GM12878 (cell line): ENCODE measurements at regions not wholly inside any gene's neighbourhood (a gene's known extent, or its start where the extent isn't known, plus 50 kb on each side); places are given as distances from the start of the nearest gene placed in this dataset.

ENCODE experiments used
- ATAC-seq: fragments of 200-7000 bp; cut with Tn5 transposase; 3 replicates; pipeline ENCODE4 v1.9.1; 2020; ENCODE audit warnings: mild to moderate bottlenecking, moderate library complexity
- BruUV-seq: library from RNA; stranded (reverse); fragments of 400-500 nt; replicated peaks from 2 replicates; lab custom pipeline; 2021; lab: Mats Ljungman, UMichigan
- CTCF ChIA-PET: fragments of 300-600 bp; sonication (Branson Sonifier 250); formaldehyde crosslinking; extraction: SDS; loops from one replicate; lab custom pipeline; 2021; ENCODE audit warnings: inconsistent platforms; lab: Yijun Ruan, JAX
- POLR2A ChIA-PET: fragments of 350-600 bp; formaldehyde crosslinking; extraction: SDS; loops from one replicate; lab custom pipeline; 2021; ENCODE audit warnings: inconsistent platforms; lab: Charles Lee
- RAD21 ChIA-PET: fragments of 300-600 bp; sonication (Branson Sonifier 250); formaldehyde crosslinking; loops from one replicate; lab custom pipeline; 2023; ENCODE audit warnings: antibody characterized with exemption; ENCODE audit not compliant: unreplicated experiment; lab: Charles Lee
- SMC1A ChIA-PET: fragments of 300-600 bp; sonication (Branson Sonifier 250); formaldehyde crosslinking; loops from one replicate; lab custom pipeline; 2023; ENCODE audit not compliant: unreplicated experiment, uncharacterized antibody; lab: Charles Lee
- DNase-seq: peaks from one replicate; pipeline ENCODE4 v3.0.0-alpha.2; 2011; ENCODE audit warnings: low read depth, low spot score
- FAIRE-seq: peaks from 3 replicates; lab custom pipeline; 2011; peaks lifted over from hg19 to GRCh38; lab: Jason Lieb, UNC
- H2AFZ ChIP-seq: 2 replicates; pipeline ENCODE4 v1.6.0; 2011; ENCODE audit warnings: low read depth, low read length, control low read depth; ENCODE audit not compliant: control insufficient read depth
- H3K27ac ChIP-seq: 2 replicates; pipeline ENCODE4 v1.5.1; 2011; ENCODE audit warnings: control low read depth; ENCODE audit not compliant: control insufficient read depth, insufficient read depth
- H3K27me3 ChIP-seq, 2 experiments: replicated peaks in 1 of 2; 2 replicates each; pipeline versions ENCODE4 v1.6.0 to v1.6.1; 2011; ENCODE audit warnings: low read length in 1 of 2; ENCODE audit not compliant: control insufficient read depth in 2 of 2, insufficient read depth in 2 of 2
- H3K36me3 ChIP-seq, 2 experiments: 2 replicates each; pipeline ENCODE4 v1.5.1; 2011; ENCODE audit warnings: low read length in 1 of 2; ENCODE audit not compliant: control insufficient read depth in 2 of 2, insufficient read depth in 2 of 2
- H3K4me1 ChIP-seq: 2 replicates; pipeline ENCODE4 v1.6.1; 2011; ENCODE audit warnings: mild to moderate bottlenecking, low read length, moderate library complexity, mixed read lengths; ENCODE audit not compliant: control insufficient read depth, insufficient read depth
- H3K4me2 ChIP-seq: 2 replicates; pipeline ENCODE4 v1.6.0; 2011; ENCODE audit warnings: control low read depth; ENCODE audit not compliant: control insufficient read depth, insufficient read depth
- H3K4me3 ChIP-seq: fragments of 200-600 bp; sonication (generic); 2 replicates; pipeline ENCODE4 v1.5.1; 2016
- H3K79me2 ChIP-seq: 2 replicates; pipeline ENCODE4 v1.6.0; 2011; ENCODE audit warnings: low read length; ENCODE audit not compliant: control insufficient read depth, insufficient read depth
- H3K9ac ChIP-seq: 2 replicates; pipeline ENCODE4 v1.8.0; 2011; ENCODE audit warnings: low read length, control low read depth, mixed read lengths; ENCODE audit not compliant: control insufficient read depth, insufficient read depth
- H3K9me3 ChIP-seq: replicated peaks from 3 replicates; pipeline ENCODE4 v1.5.1; 2011; ENCODE audit warnings: mild to moderate bottlenecking, low read length; ENCODE audit not compliant: control insufficient read depth, insufficient read depth
- H4K20me1 ChIP-seq: 2 replicates; pipeline ENCODE4 v1.6.0; 2011; ENCODE audit not compliant: control insufficient read depth, insufficient read depth
- CREB1 ChIP-seq: IDR thresholded peaks from 2 replicates; pipeline ENCODE4 v1.6.1; 2012; ENCODE audit warnings: low read depth, mild to moderate bottlenecking, inconsistent platforms
- EP300 ChIP-seq, 2 experiments: fragments of 150-350 bp in 1 of 2; IDR thresholded peaks; 2 replicates each; pipeline ENCODE4 v1.6.1; 2011 to 2012; ENCODE audit warnings: low read depth in 2 of 2, low read length in 2 of 2, borderline replicate concordance in 1 of 2, improper control_type of control experiment in 1 of 2, inconsistent platforms in 1 of 2; ENCODE audit not compliant: control insufficient read depth in 1 of 2
- HDAC6 ChIP-seq: fragments of 200-600 bp; sonication (generic); IDR thresholded peaks from one replicate; pipeline ENCODE4 v1.8.0; 2017; ENCODE audit warnings: antibody characterized with exemption; ENCODE audit not compliant: unreplicated experiment
- IKZF2 ChIP-seq, 2 experiments: fragments of 450-650 bp; IDR thresholded peaks; 2 replicates each; pipeline ENCODE4 v1.6.1; 2017; ENCODE audit warnings: mild to moderate bottlenecking in 2 of 2, moderate library complexity in 2 of 2
- NFYB ChIP-seq: IDR thresholded peaks from 2 replicates; pipeline ENCODE4 v1.6.1; 2011; ENCODE audit warnings: low read depth, mild to moderate bottlenecking, low read length, improper control_type of control experiment, moderate library complexity; ENCODE audit not compliant: insufficient read depth
- NR2C1 ChIP-seq: fragments of 450-650 bp; IDR thresholded peaks from 2 replicates; pipeline ENCODE4 v1.6.1; 2017; ENCODE audit warnings: antibody characterized with exemption, mild to moderate bottlenecking, moderate library complexity
- SUPT20H ChIP-seq: IDR thresholded peaks from 2 replicates; pipeline ENCODE4 v1.6.1; 2011; ENCODE audit warnings: low read depth, mild to moderate bottlenecking, low read length, moderate library complexity, borderline replicate concordance; ENCODE audit not compliant: control insufficient read depth
- ZBTB11 ChIP-seq: fragments of 450-650 bp; formaldehyde crosslinking; IDR thresholded peaks from 2 replicates; pipeline ENCODE4 v1.5.0; 2022; ENCODE audit warnings: mild to moderate bottlenecking, missing genetic modification characterization
- ZZZ3 ChIP-seq: IDR thresholded peaks from 2 replicates; pipeline ENCODE4 v1.6.1; 2011; ENCODE audit warnings: low read depth; ENCODE audit not compliant: control insufficient read depth, insufficient read length
- WGBS: methylation state at CpG from one replicate; pipeline ENCODE4 v1.1.6; 2016; ENCODE audit warnings: low lambda C conversion rate; ENCODE audit not compliant: insufficient replicate concordance, insufficient coverage; ENCODE audit errors: missing lambda C conversion rate; 5-methylcytosine and 5-hydroxymethylcytosine counted together
- in situ Hi-C: fragments of 300-500 bp; cut with MboI; formaldehyde crosslinking; loops from 9 replicates; pipeline ENCODE4 v1.14.3; 2018; ENCODE audit warnings: mixed read lengths
- intact Hi-C: fragments of 100-400 bp; cut with micrococcal nuclease; formaldehyde crosslinking; loops from one replicate; pipeline ENCODE4 v1.14.2; 2022; ENCODE audit not compliant: unreplicated experiment
- TF ChIP-seq, protein P1 (sequence below): fragments of 450-650 bp; IDR thresholded peaks from 2 replicates; pipeline ENCODE4 v1.6.1; 2017; ENCODE audit warnings: mild to moderate bottlenecking, moderate library complexity
- TF ChIP-seq, protein P2 (sequence below), 3 experiments: IDR thresholded peaks in 2 of 3; conservative IDR thresholded peaks in 1 of 3; 2 replicates each; pipeline ENCODE4 v1.5.1; 2011; ENCODE audit warnings: low read depth in 3 of 3, low read length in 3 of 3, mild to moderate bottlenecking in 3 of 3, control low read depth in 2 of 3, moderate library complexity in 2 of 3, inconsistent platforms in 1 of 3, mixed read lengths in 1 of 3; ENCODE audit not compliant: control insufficient read depth in 2 of 3, insufficient read depth in 1 of 3; ENCODE audit errors: extremely low read depth in 1 of 3
- TF ChIP-seq, protein P3 (sequence below): fragments of 450-650 bp; IDR thresholded peaks from 2 replicates; pipeline ENCODE4 v1.6.1; 2014; ENCODE audit warnings: mild to moderate bottlenecking

- Histone ChIP-seq H3K79me2 (no peaks in the 10 kb centered on the region), H3K9ac (no peak overlapping the region), H3K36me3 (no peaks in the 10 kb centered on the region), H3K4me3 (no peak overlapping the region), H3K27me3 (peaks cover 1 to 4% of the 10 kb centered on the region in 2 experiments; a peak in 3 of 4 replicates), H2AFZ (no peak overlapping the region), H3K4me1 (no peaks in the 10 kb centered on the region), H4K20me1 (no peaks in the 10 kb centered on the region), H3K4me2 (no peak overlapping the region), H3K27ac (no peak overlapping the region), H3K9me3 (no peaks in the 10 kb centered on the region)
- SMC1A ChIA-PET, result no interaction called here
- intact Hi-C loops (no loop called here), in situ Hi-C loops (no loop called here)
- no peak for DNase-seq
- TF ChIP-seq SUPT20H (no peak), NR2C1 (no peak), IKZF2 (IDR thresholded peaks at IDR 0.05) (no peak), HDAC6 (no peak), EP300 (IDR thresholded peaks at IDR 0.05; ENCODE audit: borderline replicate concordance in 1 of 2, control insufficient read depth in 1 of 2, low read depth in 2 of 2, low read length in 2 of 2) (no peak), ZZZ3 (no peak), ZBTB11 (CRISPR knock-in tag) (no peak), CREB1 (no peak), NFYB (no peak)
- TF ChIP-seq, protein P1, sequence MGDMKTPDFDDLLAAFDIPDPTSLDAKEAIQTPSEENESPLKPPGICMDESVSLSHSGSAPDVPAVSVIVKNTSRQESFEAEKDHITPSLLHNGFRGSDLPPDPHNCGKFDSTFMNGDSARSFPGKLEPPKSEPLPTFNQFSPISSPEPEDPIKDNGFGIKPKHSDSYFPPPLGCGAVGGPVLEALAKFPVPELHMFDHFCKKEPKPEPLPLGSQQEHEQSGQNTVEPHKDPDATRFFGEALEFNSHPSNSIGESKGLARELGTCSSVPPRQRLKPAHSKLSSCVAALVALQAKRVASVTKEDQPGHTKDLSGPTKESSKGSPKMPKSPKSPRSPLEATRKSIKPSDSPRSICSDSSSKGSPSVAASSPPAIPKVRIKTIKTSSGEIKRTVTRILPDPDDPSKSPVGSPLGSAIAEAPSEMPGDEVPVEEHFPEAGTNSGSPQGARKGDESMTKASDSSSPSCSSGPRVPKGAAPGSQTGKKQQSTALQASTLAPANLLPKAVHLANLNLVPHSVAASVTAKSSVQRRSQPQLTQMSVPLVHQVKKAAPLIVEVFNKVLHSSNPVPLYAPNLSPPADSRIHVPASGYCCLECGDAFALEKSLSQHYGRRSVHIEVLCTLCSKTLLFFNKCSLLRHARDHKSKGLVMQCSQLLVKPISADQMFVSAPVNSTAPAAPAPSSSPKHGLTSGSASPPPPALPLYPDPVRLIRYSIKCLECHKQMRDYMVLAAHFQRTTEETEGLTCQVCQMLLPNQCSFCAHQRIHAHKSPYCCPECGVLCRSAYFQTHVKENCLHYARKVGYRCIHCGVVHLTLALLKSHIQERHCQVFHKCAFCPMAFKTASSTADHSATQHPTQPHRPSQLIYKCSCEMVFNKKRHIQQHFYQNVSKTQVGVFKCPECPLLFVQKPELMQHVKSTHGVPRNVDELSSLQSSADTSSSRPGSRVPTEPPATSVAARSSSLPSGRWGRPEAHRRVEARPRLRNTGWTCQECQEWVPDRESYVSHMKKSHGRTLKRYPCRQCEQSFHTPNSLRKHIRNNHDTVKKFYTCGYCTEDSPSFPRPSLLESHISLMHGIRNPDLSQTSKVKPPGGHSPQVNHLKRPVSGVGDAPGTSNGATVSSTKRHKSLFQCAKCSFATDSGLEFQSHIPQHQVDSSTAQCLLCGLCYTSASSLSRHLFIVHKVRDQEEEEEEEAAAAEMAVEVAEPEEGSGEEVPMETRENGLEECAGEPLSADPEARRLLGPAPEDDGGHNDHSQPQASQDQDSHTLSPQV, result no peak
- TF ChIP-seq, protein P2, sequence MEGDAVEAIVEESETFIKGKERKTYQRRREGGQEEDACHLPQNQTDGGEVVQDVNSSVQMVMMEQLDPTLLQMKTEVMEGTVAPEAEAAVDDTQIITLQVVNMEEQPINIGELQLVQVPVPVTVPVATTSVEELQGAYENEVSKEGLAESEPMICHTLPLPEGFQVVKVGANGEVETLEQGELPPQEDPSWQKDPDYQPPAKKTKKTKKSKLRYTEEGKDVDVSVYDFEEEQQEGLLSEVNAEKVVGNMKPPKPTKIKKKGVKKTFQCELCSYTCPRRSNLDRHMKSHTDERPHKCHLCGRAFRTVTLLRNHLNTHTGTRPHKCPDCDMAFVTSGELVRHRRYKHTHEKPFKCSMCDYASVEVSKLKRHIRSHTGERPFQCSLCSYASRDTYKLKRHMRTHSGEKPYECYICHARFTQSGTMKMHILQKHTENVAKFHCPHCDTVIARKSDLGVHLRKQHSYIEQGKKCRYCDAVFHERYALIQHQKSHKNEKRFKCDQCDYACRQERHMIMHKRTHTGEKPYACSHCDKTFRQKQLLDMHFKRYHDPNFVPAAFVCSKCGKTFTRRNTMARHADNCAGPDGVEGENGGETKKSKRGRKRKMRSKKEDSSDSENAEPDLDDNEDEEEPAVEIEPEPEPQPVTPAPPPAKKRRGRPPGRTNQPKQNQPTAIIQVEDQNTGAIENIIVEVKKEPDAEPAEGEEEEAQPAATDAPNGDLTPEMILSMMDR (IDR thresholded peaks at IDR 0.05 in 2 of 3, conservative IDR thresholded peaks at IDR 0.05 in 1 of 3; ENCODE audit: control insufficient read depth in 2 of 3, extremely low read depth in 1 of 3, insufficient read depth in 1 of 3, low read depth in 3 of 3, low read length in 3 of 3), result no peak
- TF ChIP-seq, protein P3, sequence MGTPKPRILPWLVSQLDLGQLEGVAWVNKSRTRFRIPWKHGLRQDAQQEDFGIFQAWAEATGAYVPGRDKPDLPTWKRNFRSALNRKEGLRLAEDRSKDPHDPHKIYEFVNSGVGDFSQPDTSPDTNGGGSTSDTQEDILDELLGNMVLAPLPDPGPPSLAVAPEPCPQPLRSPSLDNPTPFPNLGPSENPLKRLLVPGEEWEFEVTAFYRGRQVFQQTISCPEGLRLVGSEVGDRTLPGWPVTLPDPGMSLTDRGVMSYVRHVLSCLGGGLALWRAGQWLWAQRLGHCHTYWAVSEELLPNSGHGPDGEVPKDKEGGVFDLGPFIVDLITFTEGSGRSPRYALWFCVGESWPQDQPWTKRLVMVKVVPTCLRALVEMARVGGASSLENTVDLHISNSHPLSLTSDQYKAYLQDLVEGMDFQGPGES, result no peak
- FAIRE-seq, result no peak
- no peak for ATAC-seq
- POLR2A ChIA-PET, result no interaction called here
- RAD21 ChIA-PET, result no interaction called here
- 8% methylated on average over 1 of the region's 1 CpG for WGBS
- no TSS peak for BruUV-seq
- CTCF ChIA-PET, result no interaction called here
Measured at GRCh38 chr11:45430361-45430760, 144.2 kb upstream of the SYT13 start.
